ENCODE measurements at regions not wholly inside any gene's neighbourhood (a gene's known extent, or its start where the extent isn't known, plus 50 kb on each side); places are given as distances from the start of the nearest gene placed in this dataset.
A peak's percentile ranks its signal among the peaks of the same experiment; 100 is the strongest.
"Not testable (repeated sequence)": the region's sequence is repeated elsewhere in the genome, so short reads cannot be mapped to it uniquely, and the experiment has no call there.

GRCh38 chr10:55740767-55741166, 620.3 kb downstream of the ZWINT start:
- not testable (repeated sequence) for TF ChIP-seq POLR2A (IDR thresholded peaks at IDR 0.05)
- TF ChIP-seq CTCF (IDR thresholded peaks at IDR 0.05): peak in 2 of 6 experiments; percentile 6 to 32

All from esophagus squamous epithelium (tissue), 4 donors.